ENCODE measurements at regions not wholly inside any gene's neighbourhood (a gene's known extent, or its start where the extent isn't known, plus 50 kb on each side); places are given as distances from the start of the nearest gene placed in this dataset.
"Not testable (repeated sequence)": the region's sequence is repeated elsewhere in the genome, so short reads cannot be mapped to it uniquely, and the experiment has no call there.

- TF ChIP-seq, protein P1, sequence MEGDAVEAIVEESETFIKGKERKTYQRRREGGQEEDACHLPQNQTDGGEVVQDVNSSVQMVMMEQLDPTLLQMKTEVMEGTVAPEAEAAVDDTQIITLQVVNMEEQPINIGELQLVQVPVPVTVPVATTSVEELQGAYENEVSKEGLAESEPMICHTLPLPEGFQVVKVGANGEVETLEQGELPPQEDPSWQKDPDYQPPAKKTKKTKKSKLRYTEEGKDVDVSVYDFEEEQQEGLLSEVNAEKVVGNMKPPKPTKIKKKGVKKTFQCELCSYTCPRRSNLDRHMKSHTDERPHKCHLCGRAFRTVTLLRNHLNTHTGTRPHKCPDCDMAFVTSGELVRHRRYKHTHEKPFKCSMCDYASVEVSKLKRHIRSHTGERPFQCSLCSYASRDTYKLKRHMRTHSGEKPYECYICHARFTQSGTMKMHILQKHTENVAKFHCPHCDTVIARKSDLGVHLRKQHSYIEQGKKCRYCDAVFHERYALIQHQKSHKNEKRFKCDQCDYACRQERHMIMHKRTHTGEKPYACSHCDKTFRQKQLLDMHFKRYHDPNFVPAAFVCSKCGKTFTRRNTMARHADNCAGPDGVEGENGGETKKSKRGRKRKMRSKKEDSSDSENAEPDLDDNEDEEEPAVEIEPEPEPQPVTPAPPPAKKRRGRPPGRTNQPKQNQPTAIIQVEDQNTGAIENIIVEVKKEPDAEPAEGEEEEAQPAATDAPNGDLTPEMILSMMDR (IDR thresholded peaks at IDR 0.05), result not testable (repeated sequence)
- TF ChIP-seq POLR2A (IDR thresholded peaks at IDR 0.05), result not testable (repeated sequence)
Measured at GRCh38 chr5:124017321-124017720, 505.3 kb downstream of the CSNK1G3 start.
